ENCODE measurements at regions not wholly inside any gene's neighbourhood (a gene's known extent, or its start where the extent isn't known, plus 50 kb on each side); places are given as distances from the start of the nearest gene placed in this dataset.
A peak's percentile ranks its signal among the peaks of the same experiment; 100 is the strongest.
"Not testable (repeated sequence)": the region's sequence is repeated elsewhere in the genome, so short reads cannot be mapped to it uniquely, and the experiment has no call there.

DNA sequence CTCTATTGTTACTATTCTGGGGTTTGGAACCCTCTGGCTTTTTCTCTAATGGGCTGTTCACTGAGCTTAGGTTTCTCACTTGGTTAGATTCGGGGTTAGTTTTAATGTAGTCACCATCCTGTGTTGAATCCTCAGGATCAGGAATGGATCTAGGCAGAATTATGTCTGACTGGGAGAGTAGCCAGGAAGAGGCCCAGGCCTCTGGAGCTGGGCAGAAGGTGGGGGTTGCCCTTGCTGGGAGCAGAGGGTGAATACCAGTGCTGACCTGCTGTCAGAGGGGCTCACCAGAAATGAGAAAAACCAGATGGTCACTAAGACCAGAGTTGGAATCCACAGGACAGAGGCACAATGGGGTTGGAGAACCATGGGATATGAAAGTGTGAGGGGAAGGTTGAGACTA lies 126.6 kb upstream of the SLC4A4 start:
- in situ Hi-C loops (cut with MboI; ENCODE audit: low pct_ligation_motif_present in 1 of 4, low pct_unique_long_range_greater_than_20kb in 1 of 4, low sequenced_read_pairs in 3 of 4) (no loop called here), intact Hi-C loops (cut with DNase I; ENCODE audit: low total_unique reads) (no loop called here)
- Histone ChIP-seq H3K27me3 (no peaks in the 10 kb centered on the region), H3K27ac (peak overlapping the region in 2 of 4 donors; percentile 10 to 37), H3K9me3 (no peaks in the 10 kb centered on the region), H3K4me3 (no peak overlapping the region), H3K4me1 (peaks cover 0 to 18% (median 2%) of the 10 kb centered on the region in 4 donors), H3K36me3 (no peaks in the 10 kb centered on the region)
- TF ChIP-seq POLR2A (IDR thresholded peaks at IDR 0.05) (no peak), EP300 (IDR thresholded peaks at IDR 0.05; ENCODE audit: low read depth) (no peak), POLR2AphosphoS5 (IDR thresholded peaks at IDR 0.05) (no peak)
- TF ChIP-seq, protein P1, sequence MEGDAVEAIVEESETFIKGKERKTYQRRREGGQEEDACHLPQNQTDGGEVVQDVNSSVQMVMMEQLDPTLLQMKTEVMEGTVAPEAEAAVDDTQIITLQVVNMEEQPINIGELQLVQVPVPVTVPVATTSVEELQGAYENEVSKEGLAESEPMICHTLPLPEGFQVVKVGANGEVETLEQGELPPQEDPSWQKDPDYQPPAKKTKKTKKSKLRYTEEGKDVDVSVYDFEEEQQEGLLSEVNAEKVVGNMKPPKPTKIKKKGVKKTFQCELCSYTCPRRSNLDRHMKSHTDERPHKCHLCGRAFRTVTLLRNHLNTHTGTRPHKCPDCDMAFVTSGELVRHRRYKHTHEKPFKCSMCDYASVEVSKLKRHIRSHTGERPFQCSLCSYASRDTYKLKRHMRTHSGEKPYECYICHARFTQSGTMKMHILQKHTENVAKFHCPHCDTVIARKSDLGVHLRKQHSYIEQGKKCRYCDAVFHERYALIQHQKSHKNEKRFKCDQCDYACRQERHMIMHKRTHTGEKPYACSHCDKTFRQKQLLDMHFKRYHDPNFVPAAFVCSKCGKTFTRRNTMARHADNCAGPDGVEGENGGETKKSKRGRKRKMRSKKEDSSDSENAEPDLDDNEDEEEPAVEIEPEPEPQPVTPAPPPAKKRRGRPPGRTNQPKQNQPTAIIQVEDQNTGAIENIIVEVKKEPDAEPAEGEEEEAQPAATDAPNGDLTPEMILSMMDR (IDR thresholded peaks at IDR 0.05), result no peak
- 86% methylated on average over 1 of the region's 1 CpG; no CpG with 5 or more reads in 1 of the 2 donors for WGBS, 2 donors (ENCODE audit: low coverage in 1 of 2)
- DNase-seq, result no peak

DNA sequence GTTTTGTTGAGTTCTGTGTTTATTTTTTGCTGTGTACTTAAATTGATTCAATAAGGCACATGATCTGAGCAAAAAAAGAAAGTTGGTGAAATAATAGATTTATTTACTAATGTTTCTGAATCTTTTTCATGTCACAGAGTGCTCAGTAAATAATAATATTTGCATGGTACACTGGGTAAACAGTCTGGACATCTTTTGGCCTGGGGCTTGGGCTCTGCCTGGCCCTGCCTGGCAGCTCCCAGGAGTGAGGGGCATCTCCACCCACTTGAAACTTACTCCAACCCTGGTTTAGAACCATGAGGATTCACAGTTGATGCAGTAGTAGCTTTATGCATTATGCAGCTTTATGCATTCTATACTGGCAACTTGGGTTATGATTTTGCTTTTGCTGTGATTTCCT lies 124.2 kb upstream of the SLC4A4 start:
- intact Hi-C loops (cut with DNase I; ENCODE audit: low total_unique reads) (no loop called here), in situ Hi-C loops (cut with MboI; ENCODE audit: low pct_ligation_motif_present in 1 of 4, low pct_unique_long_range_greater_than_20kb in 1 of 4, low sequenced_read_pairs in 3 of 4) (no loop called here)
- Histone ChIP-seq H3K36me3 (no peaks in the 10 kb centered on the region), H3K4me3 (no peak overlapping the region), H3K27ac (no peak overlapping the region), H3K4me1 (peaks cover 0 to 22% (median 2%) of the 10 kb centered on the region in 4 donors), H3K27me3 (no peaks in the 10 kb centered on the region), H3K9me3 (no peaks in the 10 kb centered on the region)
- TF ChIP-seq POLR2A (IDR thresholded peaks at IDR 0.05) (no peak), EP300 (IDR thresholded peaks at IDR 0.05; ENCODE audit: low read depth) (no peak), POLR2AphosphoS5 (IDR thresholded peaks at IDR 0.05) (no peak)
- TF ChIP-seq, protein P1 (IDR thresholded peaks at IDR 0.05), result no peak
- no peak for DNase-seq

DNA sequence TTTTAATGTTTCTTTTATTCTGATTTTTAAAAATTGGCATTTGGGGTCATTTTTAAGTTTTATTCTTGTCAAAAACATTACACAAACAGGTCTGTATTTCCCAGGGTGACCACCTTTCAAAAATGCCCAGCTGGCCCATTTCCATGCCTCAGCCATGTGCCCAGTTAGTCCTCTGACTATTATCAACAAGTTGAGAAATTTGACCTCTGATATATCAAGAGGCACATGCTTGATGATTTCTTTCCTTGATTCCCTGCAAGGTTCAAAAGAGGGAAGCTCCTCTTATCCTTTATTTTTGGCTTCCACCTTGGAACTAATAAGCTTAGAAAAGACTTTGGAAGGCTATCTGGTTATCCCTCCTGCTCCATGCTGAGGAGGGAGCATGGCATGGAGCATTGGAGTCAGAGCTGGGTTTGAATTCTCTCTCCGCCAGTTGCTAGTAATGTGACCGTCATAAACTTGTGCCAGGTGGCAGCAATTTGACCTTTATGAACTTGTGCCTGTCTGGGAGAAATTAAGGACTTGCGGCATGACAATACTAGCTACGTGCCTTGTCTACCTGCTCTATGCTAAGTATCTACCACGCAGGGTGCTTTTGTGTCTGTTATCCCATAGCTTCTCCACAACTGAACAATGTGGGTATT lies 122.4 kb upstream of the SLC4A4 start:
- whole genome bisulfite sequencing, 2 donors (ENCODE audit: low coverage in 1 of 2), result 89 to 93% methylated on average over 3 to 5 of the region's 5 CpGs
- TF ChIP-seq POLR2AphosphoS5 (IDR thresholded peaks at IDR 0.05) (no peak), EP300 (IDR thresholded peaks at IDR 0.05; ENCODE audit: low read depth) (no peak), POLR2A (IDR thresholded peaks at IDR 0.05) (no peak)
- TF ChIP-seq, protein P1 (IDR thresholded peaks at IDR 0.05), result no peak
- intact Hi-C loops (cut with DNase I; ENCODE audit: low total_unique reads) (no loop called here), in situ Hi-C loops (cut with MboI; ENCODE audit: low pct_ligation_motif_present in 1 of 4, low pct_unique_long_range_greater_than_20kb in 1 of 4, low sequenced_read_pairs in 3 of 4) (no loop called here)
- no peak overlapping the region for H3K27ac ChIP-seq
- H3K36me3 ChIP-seq, result no peaks in the 10 kb centered on the region
- H3K9me3 ChIP-seq, result no peaks in the 10 kb centered on the region
- H3K27me3 ChIP-seq, result no peaks in the 10 kb centered on the region
- no peak for DNase-seq
- H3K4me1 ChIP-seq, result peaks cover 0 to 20% (median 2%) of the 10 kb centered on the region in 4 donors
- H3K4me3 ChIP-seq, result no peak overlapping the region

DNA sequence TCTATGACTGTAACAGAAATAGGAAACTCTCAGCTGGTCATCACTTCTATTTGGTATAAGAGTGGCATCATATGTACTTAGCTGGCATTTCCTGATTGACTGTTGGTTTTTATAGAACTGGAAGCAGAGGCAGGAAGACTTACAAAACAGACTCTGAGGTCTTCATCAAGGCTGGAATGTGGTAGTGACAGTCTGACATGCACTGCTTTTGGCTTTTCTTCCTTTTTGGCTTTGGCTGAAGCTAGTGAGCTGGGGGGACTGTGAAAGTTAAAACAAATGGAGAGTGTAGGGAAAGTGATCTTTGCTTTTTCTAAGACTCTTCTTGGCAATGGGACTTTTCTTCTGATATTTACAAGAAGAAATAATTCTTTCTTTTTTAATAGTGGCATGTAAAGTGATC lies 121.1 kb upstream of the SLC4A4 start:
- TF ChIP-seq POLR2A (IDR thresholded peaks at IDR 0.05) (no peak), EP300 (IDR thresholded peaks at IDR 0.05; ENCODE audit: low read depth) (no peak), POLR2AphosphoS5 (IDR thresholded peaks at IDR 0.05) (no peak)
- TF ChIP-seq, protein P1 (IDR thresholded peaks at IDR 0.05), result no peak
- intact Hi-C loops (cut with DNase I; ENCODE audit: low total_unique reads) (no loop called here), in situ Hi-C loops (cut with MboI; ENCODE audit: low pct_ligation_motif_present in 1 of 4, low pct_unique_long_range_greater_than_20kb in 1 of 4, low sequenced_read_pairs in 3 of 4) (no loop called here)
- H3K9me3 ChIP-seq, result no peaks in the 10 kb centered on the region
- H3K4me1 ChIP-seq, result peaks cover 0 to 13% (median 0%) of the 10 kb centered on the region in 4 donors
- no peak overlapping the region for H3K27ac ChIP-seq
- H3K36me3 ChIP-seq, result no peaks in the 10 kb centered on the region
- no peak overlapping the region for H3K4me3 ChIP-seq
- no peak for DNase-seq
- H3K27me3 ChIP-seq, result no peaks in the 10 kb centered on the region

DNA sequence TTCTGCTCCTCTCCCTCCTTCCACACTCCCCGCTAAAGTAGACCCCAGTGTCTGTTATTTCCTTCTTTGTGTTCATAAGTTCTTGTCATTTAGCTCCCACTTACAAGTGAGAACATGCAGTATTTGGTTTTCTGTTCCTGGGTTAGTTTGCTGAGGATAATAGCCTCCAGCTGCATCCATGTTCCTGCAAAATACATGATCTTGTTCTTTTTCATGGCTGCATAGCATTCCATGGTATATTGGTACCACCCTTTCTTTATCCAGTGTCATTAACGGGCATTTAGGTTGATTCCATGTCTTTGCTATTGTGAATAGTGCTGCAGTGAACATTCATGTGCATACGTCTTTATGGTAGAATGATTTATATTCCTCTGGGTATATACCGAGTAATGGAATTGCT lies 118.0 kb upstream of the SLC4A4 start:
- H3K27ac ChIP-seq; H3K36me3 ChIP-seq; H3K27me3 ChIP-seq; H3K4me1 ChIP-seq; DNase-seq; intact Hi-C loops (cut with DNase I; ENCODE audit: low total_unique reads); H3K9me3 ChIP-seq; H3K4me3 ChIP-seq; in situ Hi-C loops (cut with MboI; ENCODE audit: low pct_ligation_motif_present in 1 of 4, low pct_unique_long_range_greater_than_20kb in 1 of 4, low sequenced_read_pairs in 3 of 4): not testable (repeated sequence)
- 90% methylated on average over 4 of the region's 4 CpGs for WGBS, 2 donors (ENCODE audit: low coverage in 1 of 2)
